ENCODE measurements at regions not wholly inside any gene's neighbourhood (a gene's known extent, or its start where the extent isn't known, plus 50 kb on each side); places are given as distances from the start of the nearest gene placed in this dataset.
"Not testable (repeated sequence)": the region's sequence is repeated elsewhere in the genome, so short reads cannot be mapped to it uniquely, and the experiment has no call there.

DNA sequence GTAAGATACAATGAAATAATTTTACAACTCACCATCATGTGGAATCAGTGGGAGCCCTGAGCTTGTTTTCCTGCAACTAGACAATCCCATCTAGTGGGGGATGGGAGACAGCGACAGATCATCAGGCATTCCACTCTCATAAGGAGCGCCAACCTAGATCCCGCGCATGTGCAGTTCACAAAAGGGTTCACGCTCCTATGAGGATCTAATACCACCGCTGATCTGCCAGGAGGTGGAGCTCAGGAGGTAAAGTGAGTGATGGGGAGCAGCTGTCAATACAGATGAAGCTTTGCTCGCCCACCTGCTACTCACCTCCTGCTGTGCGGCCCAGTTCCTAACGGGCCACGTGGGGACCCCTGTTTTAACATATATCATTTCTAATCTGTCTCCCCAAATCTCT lies 165.7 kb upstream of the MXRA5 start:
- not testable (repeated sequence) for FAIRE-seq; DNase-seq (ENCODE audit: low spot score)

GRCh38 chrX:3509934-3510333 lies 163.5 kb upstream of the MXRA5 start:
- DNase-seq (ENCODE audit: low spot score) (no peak), FAIRE-seq (no peak)

DNA sequence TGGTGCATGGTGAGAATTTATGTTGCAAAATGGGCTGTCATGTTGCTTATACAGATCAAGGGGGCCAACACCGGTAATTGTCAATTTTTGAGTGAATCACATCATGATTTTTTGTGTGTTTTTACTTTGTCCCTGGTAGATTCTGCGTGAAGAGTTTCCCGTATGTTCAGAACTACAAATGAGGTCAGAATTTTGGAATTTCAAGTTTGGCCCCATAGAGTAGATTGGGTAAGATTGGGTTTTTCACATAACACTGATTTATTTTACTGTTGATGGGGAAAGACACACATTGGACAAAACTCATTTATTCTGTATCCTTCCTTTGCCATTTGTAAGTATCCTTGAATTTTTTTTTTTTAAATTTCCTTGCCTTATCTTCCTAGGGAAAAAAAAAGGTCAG lies 158.5 kb upstream of the MXRA5 start:
- DNase-seq (ENCODE audit: low spot score) (no peak), FAIRE-seq (no peak)

DNA sequence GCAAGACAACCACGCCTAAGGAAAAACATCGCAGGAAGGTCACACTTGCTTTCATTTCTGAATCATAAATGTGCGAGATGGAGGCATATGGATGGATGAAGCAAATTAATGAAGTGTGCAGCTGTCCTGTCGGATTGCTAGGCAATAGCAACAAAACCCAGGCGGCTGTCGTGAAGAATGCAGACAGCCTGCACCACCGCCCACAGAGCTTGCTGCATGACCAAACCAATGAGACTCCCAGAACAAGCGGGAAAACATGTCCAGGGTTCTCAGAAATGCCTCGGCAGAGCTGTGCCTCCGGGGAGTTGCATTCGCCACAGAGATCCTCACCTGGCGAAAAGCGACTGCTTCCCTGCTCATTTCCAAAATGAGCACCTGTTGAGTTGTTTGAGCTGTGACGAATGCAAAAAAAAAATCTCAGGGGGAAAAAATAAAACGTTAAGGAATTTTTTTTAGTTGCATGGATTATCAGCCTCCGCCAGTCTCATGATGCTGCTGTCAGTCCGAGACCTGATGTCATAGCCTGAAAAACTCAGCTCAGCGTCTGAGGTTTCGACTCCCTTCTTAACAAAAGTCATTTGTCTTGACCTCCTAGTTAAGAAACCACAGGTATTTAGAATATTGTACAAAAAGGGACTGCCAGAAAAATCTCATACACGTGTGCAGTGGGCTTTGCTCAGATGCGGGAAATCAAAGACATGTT lies 155.5 kb upstream of the MXRA5 start:
- DNase-seq (ENCODE audit: low spot score) = no peak

DNA sequence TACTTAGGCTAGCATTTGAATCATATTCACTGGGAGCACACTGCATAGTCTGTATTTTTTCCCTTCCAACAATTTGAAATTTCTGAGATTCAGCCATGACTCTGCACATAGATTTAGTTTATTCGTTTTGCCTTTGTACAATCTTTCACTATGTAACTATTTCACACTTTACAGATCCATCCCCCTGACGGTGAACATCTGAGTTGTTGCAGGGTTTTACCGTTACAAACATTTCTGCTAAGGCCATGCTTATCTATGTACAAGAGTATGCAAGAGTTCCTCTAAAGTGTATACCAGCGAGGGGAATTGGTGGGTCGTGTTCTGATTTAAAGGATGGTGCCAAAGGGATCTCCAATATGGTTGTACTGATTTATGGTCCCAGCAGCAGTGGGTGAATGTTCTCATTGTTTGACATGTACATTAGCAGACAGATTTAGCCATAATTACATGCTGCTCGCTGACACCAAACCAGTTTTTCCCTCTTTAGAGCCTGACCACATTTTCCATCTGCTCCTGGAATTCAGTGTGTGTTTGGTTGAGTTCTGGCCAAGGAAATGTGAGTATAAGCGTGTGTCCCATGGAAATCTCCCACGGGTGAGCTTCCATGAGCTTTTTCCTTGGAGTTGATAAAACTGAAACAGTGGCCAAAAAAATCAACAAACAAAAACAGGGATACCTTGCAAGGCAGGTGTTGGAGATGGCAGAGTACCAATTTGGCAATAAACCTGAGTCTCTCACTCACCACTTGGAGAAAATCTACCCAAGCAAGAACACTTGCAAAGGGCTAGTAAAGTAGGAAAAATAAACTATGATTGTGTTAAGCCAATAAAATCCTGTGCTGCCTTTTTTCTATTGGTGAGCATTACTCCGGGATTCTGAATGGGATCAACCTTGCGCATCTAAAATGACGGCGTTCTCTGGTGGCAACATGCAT lies 149.7 kb upstream of the MXRA5 start:
- FAIRE-seq; DNase-seq (ENCODE audit: low spot score): not testable (repeated sequence)

More for the DNA sequence above, 155.5 kb upstream of the MXRA5 start:
- no peak for FAIRE-seq

DNA sequence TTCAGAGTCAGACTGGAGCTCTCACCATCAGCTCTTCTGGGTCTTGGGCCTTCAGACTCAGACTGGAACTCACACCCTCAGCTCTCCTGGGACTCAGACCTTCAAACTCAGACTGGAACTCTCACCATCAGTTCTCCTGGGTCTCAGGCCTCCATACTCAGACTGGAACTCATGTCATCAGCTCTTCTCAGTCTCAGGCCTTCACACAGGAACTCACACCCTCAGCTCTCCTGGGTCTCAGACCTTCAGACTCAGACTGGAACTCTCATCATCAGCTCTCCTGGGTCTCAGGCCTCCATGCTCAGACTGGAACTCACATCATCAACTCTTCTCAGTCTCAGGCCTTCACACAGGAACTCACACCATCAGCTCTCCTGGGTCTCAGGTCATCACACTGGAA lies 147.2 kb upstream of the MXRA5 start:
- DNase-seq (ENCODE audit: low spot score) = no peak
- no peak for FAIRE-seq

DNA sequence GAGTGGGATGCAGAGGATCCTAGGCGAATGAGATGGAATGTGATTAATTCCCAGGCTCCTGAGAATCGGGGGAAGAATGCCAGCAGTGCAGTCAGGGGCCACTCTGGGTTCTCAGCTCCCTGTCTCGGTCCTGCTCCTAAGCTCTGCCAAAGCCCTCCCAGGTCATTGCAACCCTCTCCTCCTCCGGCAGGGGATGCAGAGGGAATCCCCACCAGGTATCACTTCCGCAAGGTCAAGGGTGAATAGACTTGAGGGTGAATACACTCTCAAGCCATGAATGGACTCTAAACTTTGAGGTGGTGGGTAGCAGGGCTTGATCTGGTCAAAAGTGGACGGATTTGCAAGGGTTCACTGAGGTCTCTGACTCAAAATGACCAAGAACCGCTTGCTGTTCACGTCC lies 139.3 kb upstream of the MXRA5 start:
- FAIRE-seq = no peak
- DNase-seq (ENCODE audit: low spot score) = no peak

GRCh38 chrX:3479026-3479425 lies 132.6 kb upstream of the MXRA5 start:
- DNase-seq (ENCODE audit: low spot score) (no peak), FAIRE-seq (no peak)

DNA sequence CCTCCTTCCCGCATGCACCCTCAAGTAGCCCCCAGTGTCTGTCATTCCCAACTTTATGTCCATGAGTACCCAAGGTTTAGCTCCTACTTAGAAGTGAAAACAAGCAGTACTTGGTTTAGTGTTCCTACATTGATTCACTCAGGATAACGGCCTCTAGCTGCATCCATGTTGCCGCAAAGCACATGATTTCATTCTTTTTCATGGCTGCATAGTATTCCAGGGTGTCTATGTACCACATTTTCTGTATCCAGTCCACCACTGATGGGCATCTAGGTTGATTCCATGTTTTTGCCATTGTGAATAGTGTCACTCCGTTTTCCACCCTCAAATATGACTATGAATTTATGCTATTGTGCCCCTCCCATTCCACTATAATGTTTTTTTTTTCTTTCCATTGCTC lies 130.5 kb upstream of the MXRA5 start:
- FAIRE-seq (no peak), DNase-seq (ENCODE audit: low spot score) (no peak)

DNA sequence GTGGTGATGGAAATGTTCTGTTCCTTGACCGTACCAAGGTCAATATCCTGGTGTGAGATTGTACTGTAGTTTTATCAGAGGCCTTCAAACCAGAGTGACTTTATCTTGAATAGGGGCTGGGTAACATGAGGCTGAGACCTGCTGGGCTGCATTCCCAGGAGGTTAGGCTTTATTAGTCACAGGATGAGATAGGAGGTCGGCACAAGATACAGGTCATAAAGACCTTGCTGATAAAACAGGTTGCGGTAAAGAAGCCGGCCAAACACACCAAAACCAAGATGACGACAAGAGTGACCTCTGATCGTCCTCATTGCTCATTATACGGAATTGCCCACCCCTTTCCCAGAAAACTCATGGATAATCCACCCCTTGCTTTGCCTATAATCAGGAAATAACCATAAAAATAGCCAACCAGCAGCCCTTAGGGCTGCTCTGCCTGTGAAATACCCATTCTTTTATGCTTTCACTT lies 123.8 kb upstream of the MXRA5 start:
- not testable (repeated sequence) for DNase-seq (ENCODE audit: low spot score); FAIRE-seq

DNA sequence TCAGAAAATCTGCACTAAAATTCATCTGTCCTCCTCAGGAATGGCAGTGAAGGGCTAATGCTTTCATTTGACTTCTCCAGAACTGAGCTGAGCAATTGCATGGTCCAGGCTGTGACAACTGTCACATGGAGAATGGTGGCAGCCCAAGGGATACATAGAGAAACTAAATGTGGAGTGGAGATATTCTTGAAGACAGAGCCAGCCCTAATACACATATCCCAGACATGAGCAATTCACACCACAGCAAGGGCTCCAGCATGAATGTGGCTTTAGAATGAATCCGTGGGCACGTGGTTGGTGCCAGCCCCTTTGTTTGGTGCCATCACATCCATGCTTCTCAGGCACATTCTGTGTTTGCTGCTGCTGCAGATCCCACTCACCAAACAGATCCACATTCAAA lies 121.6 kb upstream of the MXRA5 start:
- no peak for DNase-seq (ENCODE audit: low spot score)
- FAIRE-seq = no peak

DNA sequence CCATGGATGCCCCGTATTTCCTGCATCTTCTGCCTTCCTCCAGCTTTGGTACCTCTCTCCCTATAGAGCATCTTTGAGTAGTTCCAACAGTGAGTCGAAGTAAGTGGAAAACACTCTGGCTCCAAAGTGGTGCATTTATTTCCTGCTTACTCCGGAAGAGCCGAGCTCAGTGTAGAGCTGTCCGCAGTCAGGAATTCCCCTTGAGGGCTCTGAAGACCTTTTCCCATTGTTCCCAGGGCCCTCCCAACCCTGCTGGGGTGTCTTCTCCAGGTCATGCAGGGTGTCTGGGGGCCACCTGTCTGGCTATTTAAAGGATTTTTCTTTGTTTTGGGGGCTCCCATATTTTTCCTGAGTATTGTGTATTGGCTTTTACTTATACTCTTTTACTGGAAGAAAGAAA lies 118.6 kb upstream of the MXRA5 start:
- FAIRE-seq = no peak
- DNase-seq (ENCODE audit: low spot score) = no peak

DNA sequence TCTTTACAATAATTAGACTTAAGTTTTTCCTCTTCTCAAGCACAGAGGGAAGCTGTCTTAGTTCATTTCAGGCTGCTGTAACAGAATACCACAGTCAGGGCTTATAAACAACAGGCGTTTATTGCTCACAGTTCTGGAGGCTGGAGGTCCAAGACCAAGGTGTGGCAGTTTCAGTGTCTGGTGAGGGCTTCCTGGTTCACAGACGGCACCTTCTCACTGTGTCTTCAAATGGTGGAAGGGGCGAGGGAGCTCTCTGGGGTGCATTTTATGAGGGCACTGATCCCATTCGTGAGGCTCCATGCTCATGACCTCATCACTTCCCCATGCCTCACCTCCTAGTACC lies 115.7 kb upstream of the MXRA5 start:
- DNase-seq (ENCODE audit: low spot score) (no peak), FAIRE-seq (no peak)

DNA sequence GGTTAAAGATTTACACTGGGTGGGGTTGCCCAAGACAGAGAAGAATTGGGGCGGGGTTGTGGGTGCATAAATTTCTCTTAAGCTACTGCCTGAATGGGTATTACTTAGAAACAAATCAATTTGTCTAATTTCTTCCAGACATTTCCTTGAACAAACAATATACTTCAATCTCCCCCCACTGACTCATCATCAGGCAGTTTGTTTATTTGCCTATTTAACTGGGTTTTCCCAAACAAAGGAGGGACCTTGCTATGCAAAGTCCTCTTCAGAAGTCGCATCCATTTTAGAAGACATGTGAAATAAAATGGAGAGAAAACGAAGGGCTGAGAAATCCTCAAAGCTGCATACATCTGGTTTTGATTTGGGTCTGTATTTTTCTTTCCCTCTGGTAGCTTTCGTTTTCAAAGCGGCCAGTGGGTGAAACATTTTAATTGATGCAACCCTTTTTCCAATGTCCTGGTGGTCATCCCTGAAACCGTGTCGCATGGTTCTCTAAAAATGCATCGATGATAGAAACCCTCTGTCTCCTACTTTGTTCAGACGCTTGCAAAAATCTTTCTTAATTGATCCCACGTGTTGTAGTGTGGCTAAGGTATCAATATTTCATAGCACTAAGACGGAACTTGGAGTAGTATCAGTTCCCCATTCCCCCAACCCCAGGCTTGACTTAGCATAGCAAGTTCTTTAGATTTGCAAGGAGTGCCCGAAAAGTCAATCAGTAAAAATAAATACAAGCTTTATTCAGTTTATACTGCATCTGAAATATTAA lies 115.1 kb upstream of the MXRA5 start:
- no peak for FAIRE-seq
- no peak for DNase-seq (ENCODE audit: low spot score)

DNA sequence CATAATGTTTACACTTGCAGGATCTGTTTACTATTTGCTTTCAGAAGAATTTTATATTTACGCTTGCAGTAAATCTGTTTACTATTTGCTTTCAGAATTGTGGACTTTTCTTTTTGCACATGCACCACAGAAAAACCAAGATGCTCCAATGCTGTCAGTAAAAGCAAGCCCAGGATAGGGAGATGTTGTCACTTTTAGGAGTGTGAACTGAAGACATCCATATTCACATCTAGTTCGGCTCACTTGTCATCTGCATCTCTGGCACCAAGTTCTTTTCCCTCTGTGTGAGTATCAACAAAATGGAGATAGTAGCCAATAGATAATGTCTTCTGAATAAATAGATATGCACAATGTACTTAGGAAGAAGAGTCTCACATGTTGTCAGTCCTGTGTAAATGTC lies 109.3 kb upstream of the MXRA5 start:
- no peak for FAIRE-seq

GRCh38 chrX:3451571-3451970 lies 105.1 kb upstream of the MXRA5 start:
- no peak for FAIRE-seq
- DNase-seq (ENCODE audit: low spot score) = no peak

More for the DNA sequence above, 109.3 kb upstream of the MXRA5 start:
- no peak for DNase-seq (ENCODE audit: low spot score)

DNA sequence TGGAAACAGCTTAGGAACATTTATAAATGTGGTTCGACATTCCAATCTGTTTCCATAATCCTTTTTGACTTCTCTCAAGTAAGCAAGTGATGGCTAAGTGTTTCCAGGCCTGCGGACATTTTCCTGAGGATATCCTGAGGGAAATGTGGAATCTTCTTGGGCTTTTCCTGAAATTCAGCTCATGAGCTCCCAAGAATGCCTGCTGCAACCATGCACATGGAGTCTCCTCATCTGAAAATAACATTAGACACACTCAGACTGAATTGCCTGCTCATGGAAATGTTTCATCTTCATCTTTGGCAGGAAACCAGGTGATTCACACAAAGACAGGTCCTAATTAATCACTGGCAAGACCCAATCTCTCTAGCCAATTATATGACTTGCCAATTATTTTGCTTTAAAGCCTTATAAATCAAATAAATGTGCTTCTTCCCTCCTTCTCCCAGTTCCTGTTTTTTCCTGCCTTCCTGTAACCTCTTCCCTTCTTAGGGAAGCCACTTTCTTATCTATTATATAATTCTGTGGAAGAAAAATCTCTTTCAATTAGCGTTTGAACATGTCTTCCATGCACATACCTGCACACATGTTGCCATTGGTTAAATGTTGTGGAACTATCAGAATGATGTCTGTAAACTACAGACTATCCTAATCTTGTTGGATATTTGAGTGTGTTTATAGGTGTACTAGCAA lies 104.6 kb upstream of the MXRA5 start:
- DNase-seq (ENCODE audit: low spot score) (no peak), FAIRE-seq (no peak)

DNA sequence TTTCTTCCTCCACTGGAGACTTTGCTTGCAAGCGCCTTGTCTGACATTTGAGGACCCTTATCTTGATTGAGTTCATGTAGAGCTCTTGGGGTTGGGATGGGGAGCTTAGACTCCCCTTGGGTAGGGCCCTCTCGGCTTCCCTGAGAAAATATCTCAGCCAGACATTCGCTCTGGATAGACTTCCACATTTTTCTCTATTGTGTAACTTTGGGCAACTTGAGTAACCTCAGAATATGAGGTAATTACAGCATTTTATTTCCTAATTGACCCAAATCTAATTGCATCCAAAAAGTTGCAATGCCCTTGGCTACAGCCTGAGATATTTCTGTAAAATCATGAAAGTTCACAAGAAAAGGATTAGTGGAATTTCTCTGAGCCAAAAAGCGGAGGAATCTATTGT lies 102.8 kb upstream of the MXRA5 start:
- FAIRE-seq = no peak
- DNase-seq (ENCODE audit: low spot score) = no peak

DNA sequence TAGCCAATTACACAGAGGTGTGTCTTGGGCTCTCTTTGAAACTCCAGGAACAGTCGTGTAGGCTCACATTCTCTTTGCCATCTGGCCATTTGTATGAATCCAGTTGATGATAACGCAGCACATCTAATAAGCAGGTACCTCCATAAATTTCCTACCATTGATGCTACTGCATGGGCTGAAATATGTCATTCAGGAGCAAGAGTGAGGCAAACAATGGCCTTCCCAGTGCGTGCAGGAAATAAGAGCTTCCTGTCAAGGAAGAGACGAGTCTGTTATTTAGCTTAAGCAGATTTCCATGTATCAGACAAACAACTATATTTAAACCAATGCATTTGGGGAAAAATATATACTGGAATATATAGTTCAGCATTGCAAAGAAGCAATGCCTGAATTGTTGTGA lies 102.1 kb upstream of the MXRA5 start:
- FAIRE-seq (no peak), DNase-seq (ENCODE audit: low spot score) (no peak)

DNA sequence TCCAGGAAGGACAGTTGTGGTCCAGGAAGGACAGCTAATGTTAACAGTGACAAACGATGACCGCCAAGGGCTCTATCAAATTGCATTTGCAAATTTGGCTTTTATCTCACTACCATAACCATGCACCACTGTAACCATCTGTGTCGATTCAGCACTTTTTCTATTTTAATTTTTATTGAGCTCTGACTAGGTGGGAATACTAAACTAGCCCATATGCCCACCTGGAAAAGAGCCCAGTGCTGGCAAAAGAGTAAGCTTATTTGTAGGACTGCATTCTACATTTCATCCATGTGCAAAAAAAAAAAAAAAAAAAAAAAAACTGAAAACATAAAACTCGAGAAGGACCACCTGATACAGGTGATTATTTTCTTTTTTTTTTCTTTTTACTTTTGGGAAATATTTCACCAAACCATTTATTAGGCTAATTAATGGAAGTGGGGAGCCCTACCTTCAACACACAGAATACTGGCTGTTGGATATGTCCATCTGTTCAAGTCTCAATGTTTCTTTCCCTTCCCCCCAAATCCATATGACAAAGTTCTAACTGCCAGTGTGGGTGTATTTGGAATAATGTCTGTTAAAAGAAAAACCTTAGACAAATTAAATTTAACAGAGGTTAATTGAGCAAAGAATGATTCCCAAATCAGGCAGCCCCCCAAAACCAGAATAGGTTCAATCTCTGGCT lies 99.5 kb upstream of the MXRA5 start:
- FAIRE-seq = no peak
- DNase-seq (ENCODE audit: low spot score) = no peak

DNA sequence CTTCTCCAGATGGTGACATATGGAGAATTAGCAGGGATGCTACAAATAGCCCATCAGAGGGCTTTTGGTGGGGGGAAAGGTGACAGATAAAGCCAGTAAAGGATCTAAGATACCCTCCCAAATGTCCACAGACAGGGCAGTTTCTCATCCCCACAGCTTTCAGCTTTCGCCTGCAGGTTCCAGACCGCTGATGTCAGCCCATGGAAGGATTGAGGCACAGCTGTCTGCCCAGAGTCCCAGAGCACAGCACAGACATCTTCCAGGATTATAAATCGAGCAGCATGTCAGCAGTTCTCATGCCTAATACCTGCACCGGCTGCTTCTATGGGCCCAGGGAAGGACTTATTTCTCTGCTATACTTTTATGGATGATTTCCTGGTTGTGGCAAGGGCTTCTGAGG lies 96.7 kb upstream of the MXRA5 start:
- FAIRE-seq (no peak), DNase-seq (ENCODE audit: low spot score) (no peak)
